ENCODE measurements at regions not wholly inside any gene's neighbourhood (a gene's known extent, or its start where the extent isn't known, plus 50 kb on each side); places are given as distances from the start of the nearest gene placed in this dataset.

DNA sequence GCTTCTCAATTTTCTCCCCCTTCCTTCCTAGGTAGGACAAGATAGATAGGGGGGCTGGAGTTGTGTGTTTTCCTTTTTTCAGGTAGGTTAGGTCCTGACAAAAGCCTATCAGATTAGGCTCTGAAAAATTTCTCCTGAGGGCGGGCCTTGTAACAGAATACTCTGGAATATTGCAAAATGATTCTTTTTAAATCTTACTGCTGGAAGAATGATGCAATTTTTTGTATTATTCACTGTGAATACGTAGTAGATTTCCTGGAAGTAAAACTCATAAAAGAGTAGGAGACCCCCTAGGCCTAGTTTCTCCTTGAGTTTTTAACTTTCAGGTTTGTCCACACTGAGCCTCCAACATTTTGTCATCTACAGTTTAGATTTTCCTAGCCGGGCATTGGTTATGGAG lies 1701.8 kb downstream of the EFNA5 start:
- no peak for DNase-seq (ENCODE audit: low spot score)
- TF ChIP-seq, protein P1, sequence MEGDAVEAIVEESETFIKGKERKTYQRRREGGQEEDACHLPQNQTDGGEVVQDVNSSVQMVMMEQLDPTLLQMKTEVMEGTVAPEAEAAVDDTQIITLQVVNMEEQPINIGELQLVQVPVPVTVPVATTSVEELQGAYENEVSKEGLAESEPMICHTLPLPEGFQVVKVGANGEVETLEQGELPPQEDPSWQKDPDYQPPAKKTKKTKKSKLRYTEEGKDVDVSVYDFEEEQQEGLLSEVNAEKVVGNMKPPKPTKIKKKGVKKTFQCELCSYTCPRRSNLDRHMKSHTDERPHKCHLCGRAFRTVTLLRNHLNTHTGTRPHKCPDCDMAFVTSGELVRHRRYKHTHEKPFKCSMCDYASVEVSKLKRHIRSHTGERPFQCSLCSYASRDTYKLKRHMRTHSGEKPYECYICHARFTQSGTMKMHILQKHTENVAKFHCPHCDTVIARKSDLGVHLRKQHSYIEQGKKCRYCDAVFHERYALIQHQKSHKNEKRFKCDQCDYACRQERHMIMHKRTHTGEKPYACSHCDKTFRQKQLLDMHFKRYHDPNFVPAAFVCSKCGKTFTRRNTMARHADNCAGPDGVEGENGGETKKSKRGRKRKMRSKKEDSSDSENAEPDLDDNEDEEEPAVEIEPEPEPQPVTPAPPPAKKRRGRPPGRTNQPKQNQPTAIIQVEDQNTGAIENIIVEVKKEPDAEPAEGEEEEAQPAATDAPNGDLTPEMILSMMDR (IDR thresholded peaks at IDR 0.05; ENCODE audit: extremely low read depth, insufficient read depth, missing control alignments), result no peak
- in situ Hi-C loops (cut with MboI; ENCODE audit: low pct_unique_long_range_greater_than_20kb, low sequenced_read_pairs, unreplicated experiment), result no loop called here

DNA sequence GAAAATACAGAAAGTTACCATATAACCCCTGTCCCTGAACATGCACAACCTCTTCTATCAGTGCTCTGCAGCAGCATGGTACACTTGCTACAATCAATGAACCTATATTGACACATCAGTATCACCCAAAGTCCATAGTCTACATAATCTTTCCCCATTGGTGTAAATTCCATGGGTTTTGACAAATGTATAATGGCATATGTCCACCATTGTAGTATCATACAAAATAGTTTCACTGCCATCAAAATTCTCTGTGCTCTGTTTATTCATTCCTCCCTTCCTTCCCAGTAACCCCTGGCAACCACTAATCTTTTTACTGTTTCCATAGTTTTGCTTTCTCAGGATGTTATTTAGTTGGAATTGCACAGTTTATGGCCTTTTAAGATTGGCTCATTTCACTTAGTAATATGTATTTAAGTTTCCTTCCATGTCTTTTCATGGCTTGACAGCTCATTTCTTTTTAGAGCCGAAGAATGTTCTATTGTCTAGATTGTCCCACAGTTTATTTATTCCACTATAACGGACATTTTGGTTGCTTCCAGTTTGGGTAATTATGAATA lies 1707.0 kb downstream of the EFNA5 start:
- TF ChIP-seq, protein P1 (IDR thresholded peaks at IDR 0.05; ENCODE audit: extremely low read depth, insufficient read depth, missing control alignments), result no peak
- in situ Hi-C loops (cut with MboI; ENCODE audit: low pct_unique_long_range_greater_than_20kb, low sequenced_read_pairs, unreplicated experiment), result no loop called here
- no peak for DNase-seq (ENCODE audit: low spot score)

DNA sequence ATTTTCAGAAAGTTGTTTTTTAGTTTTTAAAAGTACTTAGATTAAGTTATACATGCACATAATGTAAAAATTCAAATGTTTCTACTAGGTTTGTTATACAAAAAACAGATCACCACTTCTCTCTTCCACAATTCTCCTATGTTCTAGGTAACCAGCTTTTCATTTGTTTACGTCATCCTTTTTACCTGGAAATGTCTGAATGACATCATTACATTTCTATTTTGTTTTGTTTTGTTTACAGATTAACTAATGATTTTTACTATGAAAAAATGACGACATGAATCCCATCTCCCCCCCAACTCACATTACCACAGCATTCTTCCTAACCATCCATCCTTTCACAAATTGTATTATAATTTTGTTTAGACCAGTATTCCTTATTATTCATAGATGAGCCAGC lies 1709.2 kb downstream of the EFNA5 start:
- no peak for DNase-seq (ENCODE audit: low spot score)
- TF ChIP-seq, protein P1 (IDR thresholded peaks at IDR 0.05; ENCODE audit: extremely low read depth, insufficient read depth, missing control alignments), result no peak

DNA sequence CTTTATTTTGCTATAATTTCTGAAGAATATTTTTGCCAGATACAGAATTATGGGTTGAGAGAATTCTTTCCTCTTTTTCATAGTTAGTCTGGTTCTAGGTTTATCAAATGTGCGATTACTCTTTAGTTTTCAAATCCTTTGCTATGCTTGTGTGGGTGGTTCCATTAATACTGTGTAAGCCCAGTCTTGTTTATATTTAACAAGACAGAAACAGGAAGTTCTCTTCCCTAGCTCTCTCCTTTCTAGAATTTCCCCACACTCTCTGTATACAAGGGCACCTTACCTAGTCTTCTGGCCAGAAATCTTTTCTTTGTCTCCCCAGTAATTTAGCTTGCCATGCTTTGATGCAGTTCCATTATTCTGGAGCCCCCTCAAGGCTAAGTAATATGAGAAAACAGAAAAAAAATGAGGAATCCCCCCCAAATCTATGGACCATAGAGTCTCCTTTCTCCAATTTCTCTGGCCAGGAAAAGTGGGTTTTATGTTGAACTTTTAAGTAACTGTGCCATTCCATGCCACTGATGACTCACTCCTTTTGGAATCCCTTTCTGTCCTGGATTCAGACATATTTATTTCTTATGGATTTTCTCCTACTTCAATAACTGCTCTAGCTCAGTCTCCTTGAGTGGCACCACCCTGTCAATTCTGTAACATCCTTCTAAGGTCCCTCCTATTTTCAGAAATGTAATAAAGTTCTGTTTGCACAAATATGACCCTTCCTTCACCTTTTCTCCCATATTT lies 1714.1 kb downstream of the EFNA5 start:
- no peak for DNase-seq (ENCODE audit: low spot score)
- TF ChIP-seq, protein P1 (IDR thresholded peaks at IDR 0.05; ENCODE audit: extremely low read depth, insufficient read depth, missing control alignments), result no peak

More for the DNA sequence above, 1709.2 kb downstream of the EFNA5 start:
- in situ Hi-C loops (cut with MboI; ENCODE audit: low pct_unique_long_range_greater_than_20kb, low sequenced_read_pairs, unreplicated experiment), result no loop called here

DNA sequence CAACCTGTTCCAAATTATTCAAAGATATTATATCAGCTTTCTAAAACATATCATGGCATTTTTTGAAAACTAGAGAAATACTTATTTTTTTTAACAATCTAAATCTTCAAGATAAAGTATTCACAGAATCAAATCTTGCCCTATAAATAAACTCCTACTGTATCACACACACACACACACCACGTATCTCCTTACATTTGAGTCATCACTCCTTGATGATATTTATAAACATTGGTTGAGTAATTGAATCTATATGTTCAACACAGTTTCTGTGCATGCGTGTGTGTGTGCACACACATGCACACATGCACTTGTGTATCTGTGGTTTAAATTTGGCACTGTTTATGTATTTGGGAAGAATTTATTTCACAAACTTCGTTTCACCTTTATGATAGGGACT lies 1716.4 kb downstream of the EFNA5 start:
- no peak for DNase-seq (ENCODE audit: low spot score)
- TF ChIP-seq, protein P1 (IDR thresholded peaks at IDR 0.05; ENCODE audit: extremely low read depth, insufficient read depth, missing control alignments), result no peak
- in situ Hi-C loops (cut with MboI; ENCODE audit: low pct_unique_long_range_greater_than_20kb, low sequenced_read_pairs, unreplicated experiment), result no loop called here

More for the DNA sequence above, 1714.1 kb downstream of the EFNA5 start:
- in situ Hi-C loops (cut with MboI; ENCODE audit: low pct_unique_long_range_greater_than_20kb, low sequenced_read_pairs, unreplicated experiment), result no loop called here

DNA sequence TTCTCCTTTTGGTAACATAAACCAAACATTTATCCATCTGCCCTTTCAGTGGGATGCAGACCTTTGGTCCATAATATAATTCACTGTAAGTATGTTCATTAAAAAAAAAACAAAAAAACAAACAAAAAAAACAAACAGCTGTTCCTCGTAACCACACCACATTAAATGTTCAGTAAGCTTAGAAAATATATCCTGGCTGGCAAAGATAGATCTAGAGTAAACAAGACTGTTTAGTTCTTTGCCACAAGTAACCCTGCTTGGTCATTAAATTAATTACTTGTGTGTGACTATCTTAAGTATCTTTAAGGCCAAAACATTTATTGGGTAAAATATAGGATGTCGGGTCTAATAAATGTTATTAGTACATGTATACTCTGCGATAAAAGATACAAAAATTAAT lies 1717.1 kb downstream of the EFNA5 start:
- no peak for DNase-seq (ENCODE audit: low spot score)
- in situ Hi-C loops (cut with MboI; ENCODE audit: low pct_unique_long_range_greater_than_20kb, low sequenced_read_pairs, unreplicated experiment), result no loop called here
- TF ChIP-seq, protein P1 (IDR thresholded peaks at IDR 0.05; ENCODE audit: extremely low read depth, insufficient read depth, missing control alignments), result no peak
